ENCODE measurements at regions not wholly inside any gene's neighbourhood (a gene's known extent, or its start where the extent isn't known, plus 50 kb on each side); places are given as distances from the start of the nearest gene placed in this dataset.

- DNase-seq (ENCODE audit: low read depth), result no peak
These were observed 296.5 kb upstream of the KAZN start for GRCh38 chr1:14302025-14302424.

- DNase-seq (ENCODE audit: low read depth), result no peak
These were observed 295.5 kb upstream of the KAZN start for GRCh38 chr1:14303011-14303410.

- DNase-seq (ENCODE audit: low read depth), result no peak
These were observed 294.1 kb upstream of the KAZN start for GRCh38 chr1:14304381-14304865.

GRCh38 chr1:14308460-14308859, 290.0 kb upstream of the KAZN start:
- no peak for DNase-seq (ENCODE audit: low read depth)

GRCh38 chr1:14309984-14310383, 288.5 kb upstream of the KAZN start:
- DNase-seq (ENCODE audit: low read depth), result no peak

- no peak for DNase-seq (ENCODE audit: low read depth)
These were observed 288.0 kb upstream of the KAZN start for GRCh38 chr1:14310476-14310875.

GRCh38 chr1:14313731-14314431, 284.6 kb upstream of the KAZN start:
- DNase-seq (ENCODE audit: low read depth), result no peak

- no peak for DNase-seq (ENCODE audit: low read depth)
These were observed 279.7 kb upstream of the KAZN start for GRCh38 chr1:14318830-14319229.

- DNase-seq (ENCODE audit: low read depth), result no peak
These were observed 278.0 kb upstream of the KAZN start for GRCh38 chr1:14320518-14320917.

- DNase-seq (ENCODE audit: low read depth), result no peak
These were observed 277.5 kb upstream of the KAZN start for GRCh38 chr1:14320986-14321385.

- no peak for DNase-seq (ENCODE audit: low read depth)
These were observed 277.1 kb upstream of the KAZN start for GRCh38 chr1:14321422-14321821.

GRCh38 chr1:14323568-14324247, 274.8 kb upstream of the KAZN start:
- DNase-seq (ENCODE audit: low read depth), result no peak

GRCh38 chr1:14324248-14324630, 274.2 kb upstream of the KAZN start:
- DNase-seq (ENCODE audit: low read depth), result no peak

- no peak for DNase-seq (ENCODE audit: low read depth)
These were observed 271.6 kb upstream of the KAZN start for GRCh38 chr1:14326857-14327256.

GRCh38 chr1:14328685-14329084, 269.8 kb upstream of the KAZN start:
- DNase-seq (ENCODE audit: low read depth), result no peak

- no peak for DNase-seq (ENCODE audit: low read depth)
These were observed 266.3 kb upstream of the KAZN start for GRCh38 chr1:14332158-14332557.

GRCh38 chr1:14334336-14335176, 263.9 kb upstream of the KAZN start:
- DNase-seq (ENCODE audit: low read depth), result no peak

- no peak for DNase-seq (ENCODE audit: low read depth)
These were observed 260.0 kb upstream of the KAZN start for GRCh38 chr1:14338509-14338908.

GRCh38 chr1:14339288-14339687, 259.2 kb upstream of the KAZN start:
- DNase-seq (ENCODE audit: low read depth), result no peak

GRCh38 chr1:14340002-14340785, 258.3 kb upstream of the KAZN start:
- no peak for DNase-seq (ENCODE audit: low read depth)

- DNase-seq (ENCODE audit: low read depth), result no peak
These were observed 257.3 kb upstream of the KAZN start for GRCh38 chr1:14341147-14341546.

GRCh38 chr1:14345946-14346550, 252.4 kb upstream of the KAZN start:
- no peak for DNase-seq (ENCODE audit: low read depth)

Measured in stimulated activated CD4-positive, alpha-beta T cell treated with anti-CD3 and anti-CD28 coated beads, Interleukin-2, amount 100 ng/mL, for 4 hours (primary cell).